IgD-negative memory B cell (primary cell): ENCODE measurements at regions not wholly inside any gene's neighbourhood (a gene's known extent, or its start where the extent isn't known, plus 50 kb on each side); places are given as distances from the start of the nearest gene placed in this dataset.

Experiments
- H3K27ac Mint-ChIP-seq, 3 donors: one replicate each; pipeline ENCODE4 v1.8.0; 2020 to 2022; ENCODE audit warnings: mild to moderate bottlenecking in 3 of 3, mixed read lengths in 3 of 3, moderate library complexity in 1 of 3
- H3K27me3 Mint-ChIP-seq: one replicate; pipeline ENCODE4 v1.8.0; 2021; ENCODE audit warnings: mixed read lengths
- H3K36me3 Mint-ChIP-seq: one replicate; pipeline ENCODE4 v1.8.0; 2020; ENCODE audit warnings: mild to moderate bottlenecking, mixed read lengths
- H3K4me1 Mint-ChIP-seq, 3 donors: one replicate each; pipeline ENCODE4 v1.8.0; 2020 to 2022; ENCODE audit warnings: mixed read lengths in 3 of 3, mild to moderate bottlenecking in 1 of 3
- H3K4me3 Mint-ChIP-seq, 4 donors: one replicate each; pipeline ENCODE4 v1.8.0; 2020 to 2022; ENCODE audit warnings: mild to moderate bottlenecking in 4 of 4, mixed read lengths in 4 of 4, moderate library complexity in 3 of 4
- H3K9me3 Mint-ChIP-seq, 3 donors: one replicate each; pipeline ENCODE4 v1.8.0; 2020 to 2021; ENCODE audit warnings: mixed read lengths in 3 of 3, mild to moderate bottlenecking in 1 of 3

DNA sequence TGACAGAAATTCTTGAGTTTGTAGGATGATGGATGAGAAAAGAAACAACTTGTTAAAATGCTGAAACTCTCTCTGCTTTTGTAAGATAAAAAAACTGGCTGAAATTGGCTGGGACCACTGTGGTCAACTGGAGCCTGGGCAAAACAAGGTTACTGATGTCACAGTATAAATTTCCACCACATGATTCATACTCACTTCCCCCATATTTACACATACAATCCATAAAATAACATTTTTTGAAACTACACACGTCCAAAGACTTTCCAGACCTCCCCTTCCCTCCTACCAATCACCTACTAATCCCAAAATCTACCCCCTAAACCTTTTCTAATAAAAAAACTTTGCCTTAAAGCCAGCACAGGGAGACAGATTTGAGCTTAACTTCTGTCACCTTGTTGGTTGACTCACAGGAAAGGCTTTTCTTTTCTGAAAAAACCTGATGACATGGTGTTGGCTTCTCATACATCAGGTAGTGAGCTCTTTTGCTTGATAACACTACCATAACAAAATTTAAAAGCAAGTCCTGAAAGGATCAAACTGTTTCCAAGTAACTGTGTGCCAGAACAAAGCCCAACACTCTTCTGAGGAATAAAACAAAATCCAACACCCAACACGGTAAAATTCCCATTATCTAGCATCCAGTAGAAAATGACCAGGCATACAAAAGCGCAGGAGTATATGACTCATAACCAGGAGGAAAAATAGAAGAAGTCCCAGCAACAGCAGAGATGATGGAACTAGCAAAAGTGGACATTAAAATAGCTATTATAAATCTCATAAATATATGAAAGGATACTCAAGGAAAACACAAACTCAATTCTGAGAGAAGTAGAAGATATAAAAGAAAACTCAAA is 87.3 kb upstream of the SNRK start:
- H3K4me1 Mint-ChIP-seq: peaks cover 0 to 5% (median 1%) of the 10 kb centered on the region in 3 donors
- peaks cover 2 to 15% (median 11%) of the 10 kb centered on the region in 3 donors for H3K9me3 Mint-ChIP-seq
- H3K4me3 Mint-ChIP-seq: no peak overlapping the region
- peak overlapping the region in 1 of 3 donors; percentile 30 for H3K27ac Mint-ChIP-seq
- H3K27me3 Mint-ChIP-seq: peaks cover 15% of the 10 kb centered on the region
- peaks cover 4% of the 10 kb centered on the region for H3K36me3 Mint-ChIP-seq

DNA sequence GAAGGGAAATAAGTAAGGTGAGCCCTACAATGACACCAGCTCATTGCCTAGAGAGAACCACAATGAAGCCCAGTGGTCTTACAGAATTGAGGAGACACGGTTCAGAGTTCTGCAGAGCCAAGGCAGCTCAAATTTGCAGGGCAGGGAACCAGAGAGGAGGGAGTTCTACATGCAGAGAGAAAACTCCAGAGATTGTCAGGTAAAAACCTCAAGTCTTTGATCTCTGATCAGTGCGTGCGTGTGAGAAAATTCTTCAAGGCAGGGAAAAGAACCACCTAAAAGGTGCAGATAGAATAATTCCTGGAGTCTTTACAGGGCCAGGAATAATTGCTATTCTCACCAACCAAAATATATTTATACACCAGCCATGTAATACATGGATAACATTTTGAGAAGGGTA is 88.0 kb upstream of the SNRK start:
- no peak overlapping the region for H3K4me3 Mint-ChIP-seq
- peaks cover 2 to 15% (median 11%) of the 10 kb centered on the region in 3 donors for H3K9me3 Mint-ChIP-seq
- peak overlapping the region in 1 of 3 donors; percentile 30 for H3K27ac Mint-ChIP-seq
- H3K36me3 Mint-ChIP-seq: peaks cover 4% of the 10 kb centered on the region
- H3K4me1 Mint-ChIP-seq: peaks cover 0 to 5% (median 1%) of the 10 kb centered on the region in 3 donors
- H3K27me3 Mint-ChIP-seq: peaks cover 15% of the 10 kb centered on the region

DNA sequence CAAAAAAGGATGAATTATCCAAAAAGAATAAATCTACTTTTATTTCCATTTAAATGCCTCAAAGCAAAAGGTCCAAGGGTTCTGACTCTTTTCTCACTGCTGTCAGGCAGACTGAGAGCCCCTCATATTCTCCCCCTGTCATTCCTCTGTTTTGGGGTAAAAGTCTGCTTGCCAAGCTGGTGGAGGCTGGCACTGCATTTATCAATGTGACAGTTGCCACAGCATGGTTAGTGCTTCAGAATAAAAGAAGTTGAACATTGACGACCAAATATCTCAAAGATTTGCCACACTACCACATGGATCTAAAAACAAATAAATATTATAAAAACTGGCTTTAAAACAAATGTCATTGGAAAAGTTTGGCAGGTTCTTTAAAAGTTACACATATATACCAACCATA is 89.2 kb upstream of the SNRK start:
- peaks cover 0 to 5% (median 1%) of the 10 kb centered on the region in 3 donors for H3K4me1 Mint-ChIP-seq
- peaks cover 4% of the 10 kb centered on the region for H3K36me3 Mint-ChIP-seq
- H3K4me3 Mint-ChIP-seq: no peak overlapping the region
- no peak overlapping the region for H3K27ac Mint-ChIP-seq
- H3K27me3 Mint-ChIP-seq: peaks cover 16% of the 10 kb centered on the region
- peaks cover 2 to 15% (median 11%) of the 10 kb centered on the region in 3 donors for H3K9me3 Mint-ChIP-seq

DNA sequence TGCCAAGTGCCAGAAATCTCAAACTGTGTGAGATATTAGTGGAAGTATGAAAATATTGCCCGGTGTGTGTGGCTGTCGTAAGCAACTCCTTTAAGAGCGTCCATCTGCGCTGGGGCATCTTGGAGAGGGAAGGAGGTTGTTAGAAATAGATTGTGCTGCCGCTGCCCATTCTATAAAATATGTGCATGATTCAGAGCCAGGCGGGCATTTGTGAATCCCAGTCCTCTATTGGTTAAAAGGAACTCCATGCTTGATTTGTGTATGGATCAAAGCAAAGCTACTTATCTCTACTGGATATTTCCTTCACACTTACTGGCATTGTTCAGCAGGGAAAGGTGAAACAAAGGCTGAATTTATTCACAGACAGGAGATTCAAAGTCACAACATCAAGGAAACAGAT is 89.6 kb upstream of the SNRK start:
- peaks cover 2 to 15% (median 11%) of the 10 kb centered on the region in 3 donors for H3K9me3 Mint-ChIP-seq
- peaks cover 4% of the 10 kb centered on the region for H3K36me3 Mint-ChIP-seq
- no peak overlapping the region for H3K4me3 Mint-ChIP-seq
- peaks cover 16% of the 10 kb centered on the region for H3K27me3 Mint-ChIP-seq
- H3K4me1 Mint-ChIP-seq: peaks cover 0 to 5% (median 1%) of the 10 kb centered on the region in 3 donors
- no peak overlapping the region for H3K27ac Mint-ChIP-seq

DNA sequence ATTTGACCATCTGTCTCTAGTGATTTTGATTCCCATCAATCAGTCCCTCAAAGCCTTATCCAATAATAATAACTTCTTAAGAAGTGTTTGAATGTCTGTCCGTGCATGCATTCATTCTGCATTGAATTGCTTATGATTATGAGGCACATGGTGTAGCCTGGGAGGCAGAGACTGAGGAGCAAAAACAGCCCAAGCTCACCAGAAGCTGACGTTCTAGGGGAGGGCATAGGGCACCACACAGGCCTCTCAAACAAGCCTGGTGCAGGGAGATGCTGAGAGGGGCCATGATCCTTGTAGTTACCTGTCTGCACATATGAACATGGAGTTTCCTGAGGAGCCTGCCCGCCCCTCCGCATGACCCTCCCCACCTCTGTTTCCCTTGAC is 89.2 kb upstream of the POMGNT2 start:
- no peak overlapping the region for H3K4me3 Mint-ChIP-seq
- H3K4me1 Mint-ChIP-seq: peaks cover 0 to 5% (median 1%) of the 10 kb centered on the region in 3 donors
- peaks cover 2 to 15% (median 11%) of the 10 kb centered on the region in 3 donors for H3K9me3 Mint-ChIP-seq
- peaks cover 17% of the 10 kb centered on the region for H3K27me3 Mint-ChIP-seq
- no peak overlapping the region for H3K27ac Mint-ChIP-seq
- no peaks in the 10 kb centered on the region for H3K36me3 Mint-ChIP-seq

DNA sequence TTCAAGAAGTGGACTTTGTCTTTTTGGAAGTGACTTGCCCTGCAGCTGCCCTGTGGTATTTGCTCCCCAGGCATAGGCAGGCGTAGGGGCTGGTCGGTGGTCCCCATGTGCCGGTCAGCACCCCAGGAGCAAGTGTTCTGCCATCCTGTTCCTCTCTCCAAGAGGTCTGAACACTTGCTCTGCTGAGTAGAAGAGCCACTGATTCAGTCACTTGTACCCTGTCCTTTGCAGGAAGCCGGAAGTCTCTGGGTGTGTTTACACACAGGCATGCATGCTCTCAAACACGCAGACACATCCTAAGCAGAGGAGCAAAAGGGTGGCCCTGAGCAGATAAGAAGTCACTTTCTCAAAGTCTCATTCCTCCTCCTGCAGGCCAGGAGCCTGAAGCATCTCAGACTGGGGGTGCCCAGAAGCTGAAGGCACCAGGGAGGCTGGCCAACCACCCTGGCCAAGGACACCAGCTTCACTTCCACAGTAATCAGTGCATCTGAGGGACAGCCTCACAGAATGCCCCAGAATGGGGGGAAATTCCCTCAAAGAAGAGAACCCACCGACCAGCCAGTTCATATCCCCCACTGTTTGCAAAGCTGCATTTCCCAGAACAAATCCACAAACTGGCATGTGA is 88.7 kb upstream of the POMGNT2 start:
- H3K27ac Mint-ChIP-seq: no peak overlapping the region
- peak overlapping the region in 1 of 4 donors; percentile 55 for H3K4me3 Mint-ChIP-seq
- H3K27me3 Mint-ChIP-seq: peaks cover 18% of the 10 kb centered on the region
- peaks cover 0 to 5% (median 1%) of the 10 kb centered on the region in 3 donors for H3K4me1 Mint-ChIP-seq
- peaks cover 2 to 11% (median 7%) of the 10 kb centered on the region in 3 donors for H3K9me3 Mint-ChIP-seq
- H3K36me3 Mint-ChIP-seq: no peaks in the 10 kb centered on the region

DNA sequence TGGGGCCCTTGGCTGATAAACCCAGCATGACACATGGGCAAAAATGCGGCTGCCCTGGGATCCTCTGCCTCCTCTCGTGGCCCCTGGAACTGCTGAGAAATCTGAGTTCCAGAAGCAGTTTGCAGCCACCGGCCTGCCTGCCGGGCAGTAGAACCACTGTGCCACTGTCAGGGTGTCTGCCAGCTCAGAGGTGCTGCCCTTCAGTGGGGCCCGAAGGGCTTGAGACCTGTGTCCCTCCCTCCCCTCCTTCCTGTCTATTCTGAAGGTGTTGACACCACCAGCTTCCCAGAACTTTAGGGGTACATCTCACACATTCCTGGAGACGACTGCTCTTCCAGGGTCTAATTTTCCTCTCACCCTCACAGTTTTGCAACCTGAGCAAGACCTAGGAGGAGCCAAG is 88.2 kb upstream of the POMGNT2 start:
- no peak overlapping the region for H3K4me3 Mint-ChIP-seq
- no peaks in the 10 kb centered on the region for H3K36me3 Mint-ChIP-seq
- H3K4me1 Mint-ChIP-seq: peaks cover 0 to 5% (median 1%) of the 10 kb centered on the region in 3 donors
- H3K27me3 Mint-ChIP-seq: peaks cover 18% of the 10 kb centered on the region
- peaks cover 2 to 6% (median 3%) of the 10 kb centered on the region in 3 donors for H3K9me3 Mint-ChIP-seq
- no peak overlapping the region for H3K27ac Mint-ChIP-seq

DNA sequence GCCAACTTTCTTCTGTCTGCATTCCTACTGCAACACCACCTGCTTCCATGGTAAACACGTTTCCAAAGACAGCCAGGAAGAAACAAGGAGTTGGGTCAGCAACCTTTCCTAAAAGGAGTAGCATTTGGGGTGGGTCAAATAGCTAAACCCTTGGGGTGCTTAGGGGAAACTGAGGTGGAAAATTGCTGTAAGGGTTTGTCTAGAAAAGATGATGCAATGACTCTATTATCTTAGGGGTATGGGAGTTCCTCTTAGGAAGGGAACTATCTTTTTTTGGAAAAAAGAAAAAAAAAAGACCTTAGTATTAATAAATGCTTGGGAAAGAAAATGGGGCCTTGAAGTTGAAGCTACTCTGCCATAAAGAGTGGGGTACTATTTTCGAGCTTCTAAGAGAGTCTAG is 86.1 kb upstream of the POMGNT2 start:
- no peak overlapping the region for H3K27ac Mint-ChIP-seq
- peaks cover 18% of the 10 kb centered on the region for H3K27me3 Mint-ChIP-seq
- peaks cover 0 to 5% (median 1%) of the 10 kb centered on the region in 3 donors for H3K4me1 Mint-ChIP-seq
- H3K36me3 Mint-ChIP-seq: no peaks in the 10 kb centered on the region
- H3K9me3 Mint-ChIP-seq: peaks cover 0 to 2% (median 0%) of the 10 kb centered on the region in 3 donors
- H3K4me3 Mint-ChIP-seq: no peak overlapping the region

DNA sequence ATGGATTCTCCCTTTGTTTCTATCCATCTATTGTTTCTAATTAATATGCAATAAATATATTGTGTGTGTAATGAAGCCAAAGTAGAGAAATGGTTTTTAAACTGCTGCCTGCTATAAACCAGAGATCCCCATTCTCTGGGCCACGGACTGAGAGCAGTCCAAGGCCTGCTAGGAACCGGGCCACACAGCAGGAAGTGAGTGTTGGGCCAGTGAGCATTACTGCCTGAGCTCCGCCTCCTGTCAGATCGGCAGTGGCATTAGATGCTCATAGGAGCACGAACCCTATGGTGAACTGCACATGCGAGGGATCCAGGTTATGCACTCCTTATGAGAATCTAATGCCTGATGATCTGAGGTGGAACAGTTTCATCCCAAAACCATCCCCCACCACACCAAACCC is 85.2 kb upstream of the POMGNT2 start:
- Mint-ChIP-seq H3K4me3 (no peak overlapping the region), H3K27ac (no peak overlapping the region), H3K27me3 (peaks cover 14% of the 10 kb centered on the region), H3K4me1 (peaks cover 0 to 5% (median 1%) of the 10 kb centered on the region in 3 donors), H3K9me3 (peaks cover 0 to 2% (median 0%) of the 10 kb centered on the region in 3 donors), H3K36me3 (no peaks in the 10 kb centered on the region)

DNA sequence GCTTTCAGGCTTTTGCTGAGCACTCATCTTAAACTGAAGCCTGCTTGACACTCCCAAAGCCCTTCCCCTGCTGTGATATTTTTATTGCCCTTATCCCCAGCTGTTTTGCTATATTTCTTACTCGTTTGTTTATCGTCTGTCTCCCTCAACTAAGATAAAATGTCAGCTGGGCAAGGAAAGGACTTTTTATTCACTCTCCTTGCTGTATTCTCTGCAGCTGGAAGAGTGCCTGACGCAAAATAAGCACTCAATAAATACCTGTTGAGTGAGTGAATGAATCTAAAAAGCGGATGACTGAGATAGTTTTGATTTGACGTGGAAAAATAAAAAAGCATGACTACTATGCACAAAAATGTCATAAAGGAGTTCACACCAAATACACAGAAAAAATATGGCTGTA is 84.8 kb upstream of the POMGNT2 start:
- Mint-ChIP-seq H3K27me3 (peaks cover 14% of the 10 kb centered on the region), H3K4me3 (no peak overlapping the region), H3K9me3 (peaks cover 0 to 2% (median 0%) of the 10 kb centered on the region in 3 donors), H3K27ac (no peak overlapping the region), H3K36me3 (no peaks in the 10 kb centered on the region), H3K4me1 (peaks cover 0 to 5% (median 1%) of the 10 kb centered on the region in 3 donors)

DNA sequence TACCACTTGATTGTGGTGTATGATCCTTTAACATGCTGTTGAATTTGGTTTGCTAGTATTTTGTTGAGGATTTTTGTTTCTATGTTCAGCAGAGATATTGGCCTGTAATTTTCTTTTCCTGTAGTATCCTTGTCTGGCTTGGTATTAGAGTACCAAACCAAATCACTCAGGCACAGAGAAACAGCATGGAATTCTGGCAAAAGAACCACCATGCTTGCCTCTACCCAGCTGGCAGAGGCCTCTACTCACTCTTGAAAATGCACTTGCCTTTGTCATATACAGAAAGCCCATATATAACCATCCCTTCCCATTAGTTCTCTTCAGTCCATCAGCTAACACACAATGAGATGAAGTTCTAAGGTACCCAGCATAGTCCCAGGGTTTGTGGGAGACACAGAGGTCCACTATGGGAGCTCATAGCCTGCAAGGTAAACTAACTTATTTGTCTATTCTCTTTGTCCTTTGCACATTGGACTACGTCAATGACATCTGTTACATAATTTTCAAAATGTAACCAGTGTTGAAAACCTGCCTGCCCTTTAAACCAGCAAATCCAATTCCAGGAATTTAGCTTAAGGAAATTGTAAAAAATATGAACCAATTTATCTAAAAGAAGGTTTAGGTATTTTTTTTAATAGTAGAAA is 82.1 kb upstream of the POMGNT2 start:
- Mint-ChIP-seq H3K9me3 (peaks cover 0 to 2% (median 0%) of the 10 kb centered on the region in 3 donors), H3K4me1 (peaks cover 0 to 4% (median 2%) of the 10 kb centered on the region in 3 donors), H3K4me3 (no peak overlapping the region), H3K27me3 (peaks cover 13% of the 10 kb centered on the region), H3K27ac (no peak overlapping the region), H3K36me3 (no peaks in the 10 kb centered on the region)

DNA sequence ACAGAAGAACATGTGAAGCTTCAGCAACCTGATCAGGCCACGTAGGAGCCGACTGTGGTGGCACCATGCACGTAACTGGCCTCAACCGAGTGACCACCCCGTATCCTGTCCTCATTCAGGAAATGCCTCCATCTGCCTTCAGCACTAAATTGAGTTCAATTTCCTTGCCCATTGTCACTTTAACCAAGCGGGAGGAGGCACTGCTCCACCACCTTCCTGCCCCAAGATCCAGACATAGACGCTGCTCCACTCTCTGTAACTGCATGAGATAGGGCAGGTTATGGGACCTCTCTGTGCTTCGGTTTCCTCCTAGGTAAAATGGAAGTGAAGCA is 80.1 kb upstream of the POMGNT2 start:
- Mint-ChIP-seq H3K27ac (no peak overlapping the region), H3K9me3 (peaks cover 0 to 2% (median 0%) of the 10 kb centered on the region in 3 donors), H3K4me3 (no peak overlapping the region), H3K36me3 (no peaks in the 10 kb centered on the region), H3K4me1 (peaks cover 8 to 13% (median 10%) of the 10 kb centered on the region in 3 donors), H3K27me3 (peaks cover 13% of the 10 kb centered on the region)

DNA sequence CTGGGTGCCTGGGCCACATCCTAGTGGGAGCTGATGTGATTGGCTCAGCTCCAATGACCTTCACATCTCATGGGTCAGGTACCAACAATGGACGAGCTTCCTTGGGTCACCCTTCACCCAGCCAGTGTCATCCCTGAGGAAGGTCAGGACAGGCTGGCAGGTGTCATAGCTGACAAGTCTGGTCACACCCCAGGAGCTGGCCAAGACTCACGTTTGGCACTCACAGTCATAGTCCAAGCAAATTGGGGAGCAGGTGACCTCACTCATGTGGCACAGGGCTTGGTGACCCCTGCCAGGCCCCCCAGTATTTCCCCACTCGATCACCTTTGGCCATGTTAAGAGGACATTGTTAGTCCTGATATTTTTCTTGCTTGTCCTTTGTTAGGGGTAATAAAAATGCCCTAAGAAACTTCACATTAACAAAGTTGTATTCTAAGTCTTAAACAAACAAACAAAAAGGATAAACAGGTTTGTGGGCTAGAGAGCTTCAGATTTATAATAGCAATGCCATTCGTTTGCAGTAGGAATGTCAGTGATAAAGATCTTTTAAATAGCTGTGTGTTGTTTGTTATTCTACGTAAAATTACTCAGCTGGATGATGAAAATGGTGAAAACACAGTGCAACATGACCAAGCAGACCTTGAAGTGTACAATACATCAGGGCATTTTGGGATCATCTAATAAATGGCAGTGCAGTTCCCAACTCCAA is 79.5 kb upstream of the POMGNT2 start:
- no peaks in the 10 kb centered on the region for H3K36me3 Mint-ChIP-seq
- H3K27me3 Mint-ChIP-seq: peaks cover 14% of the 10 kb centered on the region
- H3K27ac Mint-ChIP-seq: no peak overlapping the region
- peaks cover 12 to 18% (median 13%) of the 10 kb centered on the region in 3 donors for H3K4me1 Mint-ChIP-seq
- no peak overlapping the region for H3K4me3 Mint-ChIP-seq
- peaks cover 0 to 2% (median 0%) of the 10 kb centered on the region in 3 donors for H3K9me3 Mint-ChIP-seq

DNA sequence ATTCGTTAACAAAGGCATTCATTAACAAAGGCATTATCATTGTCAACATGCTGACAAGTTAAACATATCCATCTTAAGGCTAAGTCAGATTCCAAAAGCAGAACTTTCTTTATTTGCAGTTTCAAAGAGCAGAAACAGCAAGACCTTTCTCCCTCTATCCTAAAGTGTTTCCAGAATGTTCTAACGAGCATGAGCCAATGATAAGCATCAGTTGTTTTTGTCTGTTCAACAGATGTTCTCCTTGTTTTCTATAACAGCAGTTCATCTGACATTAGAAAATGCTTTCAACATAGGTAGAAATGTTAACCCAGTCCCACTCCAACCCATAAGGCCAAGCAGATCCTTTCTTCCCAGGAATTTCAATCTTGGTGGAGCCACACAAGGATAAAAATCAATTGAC is 77.6 kb upstream of the POMGNT2 start:
- H3K27me3 Mint-ChIP-seq: peaks cover 7% of the 10 kb centered on the region
- H3K4me3 Mint-ChIP-seq: no peak overlapping the region
- H3K27ac Mint-ChIP-seq: no peak overlapping the region
- H3K36me3 Mint-ChIP-seq: no peaks in the 10 kb centered on the region
- no peaks in the 10 kb centered on the region for H3K9me3 Mint-ChIP-seq
- H3K4me1 Mint-ChIP-seq: peaks cover 27 to 37% (median 28%) of the 10 kb centered on the region in 3 donors
